ENCODE measurements at regions not wholly inside any gene's neighbourhood (a gene's known extent, or its start where the extent isn't known, plus 50 kb on each side); places are given as distances from the start of the nearest gene placed in this dataset.

DNA sequence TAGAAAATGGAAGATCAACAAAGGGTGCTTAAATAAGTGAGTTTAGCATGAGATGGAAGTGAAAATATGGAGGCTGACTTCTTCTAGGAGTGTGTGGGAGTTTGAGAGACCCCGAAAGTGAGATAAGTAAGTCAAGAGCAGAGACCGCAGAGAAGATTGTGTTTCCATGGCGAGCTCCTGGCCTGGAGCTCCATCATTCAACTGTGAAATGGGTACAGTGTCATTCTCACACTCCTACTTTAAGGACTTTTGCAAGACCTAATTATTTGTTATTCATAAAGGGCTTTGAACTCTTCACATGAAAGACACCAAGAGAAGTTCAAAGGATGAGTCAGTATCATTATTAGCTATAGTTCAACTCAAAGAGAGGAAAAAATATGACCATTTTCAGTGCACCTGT is 134.2 kb upstream of the PIK3C3 start:
- DNase-seq (ENCODE audit: extremely low spot score), result no peak
- no peak for TF ChIP-seq L3MBTL2 (conservative IDR thresholded peaks at IDR 0.05)
- TF ChIP-seq LEF1 (IDR thresholded peaks at IDR 0.05; ENCODE audit: borderline replicate concordance), result no peak
- no peak for TF ChIP-seq FOXM1 (IDR thresholded peaks at IDR 0.05; ENCODE audit: borderline replicate concordance)
- no peak for TF ChIP-seq ELF4 (IDR thresholded peaks at IDR 0.05)
- TF ChIP-seq FOXK2 (IDR thresholded peaks at IDR 0.05), result no peak
- no peak for TF ChIP-seq CTBP1 (IDR thresholded peaks at IDR 0.05; ENCODE audit: borderline replicate concordance)
- no peak for TF ChIP-seq FOXA1 (IDR thresholded peaks at IDR 0.05)
- TF ChIP-seq, protein P1, sequence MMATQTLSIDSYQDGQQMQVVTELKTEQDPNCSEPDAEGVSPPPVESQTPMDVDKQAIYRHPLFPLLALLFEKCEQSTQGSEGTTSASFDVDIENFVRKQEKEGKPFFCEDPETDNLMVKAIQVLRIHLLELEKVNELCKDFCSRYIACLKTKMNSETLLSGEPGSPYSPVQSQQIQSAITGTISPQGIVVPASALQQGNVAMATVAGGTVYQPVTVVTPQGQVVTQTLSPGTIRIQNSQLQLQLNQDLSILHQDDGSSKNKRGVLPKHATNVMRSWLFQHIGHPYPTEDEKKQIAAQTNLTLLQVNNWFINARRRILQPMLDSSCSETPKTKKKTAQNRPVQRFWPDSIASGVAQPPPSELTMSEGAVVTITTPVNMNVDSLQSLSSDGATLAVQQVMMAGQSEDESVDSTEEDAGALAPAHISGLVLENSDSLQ (IDR thresholded peaks at IDR 0.05), result no peak
- no peak for TF ChIP-seq HDGF (IDR thresholded peaks at IDR 0.05; ENCODE audit: borderline replicate concordance)
- TF ChIP-seq SP1 (IDR thresholded peaks at IDR 0.05), result no peak
- ChIA-PET CTCF (interaction anchor here (0.6 kb wide), 1 partner anchor 44 kb away, joined by 3 read pairs; no protein-coding TSS in a partner anchor), POLR2A (no interaction called here)

DNA sequence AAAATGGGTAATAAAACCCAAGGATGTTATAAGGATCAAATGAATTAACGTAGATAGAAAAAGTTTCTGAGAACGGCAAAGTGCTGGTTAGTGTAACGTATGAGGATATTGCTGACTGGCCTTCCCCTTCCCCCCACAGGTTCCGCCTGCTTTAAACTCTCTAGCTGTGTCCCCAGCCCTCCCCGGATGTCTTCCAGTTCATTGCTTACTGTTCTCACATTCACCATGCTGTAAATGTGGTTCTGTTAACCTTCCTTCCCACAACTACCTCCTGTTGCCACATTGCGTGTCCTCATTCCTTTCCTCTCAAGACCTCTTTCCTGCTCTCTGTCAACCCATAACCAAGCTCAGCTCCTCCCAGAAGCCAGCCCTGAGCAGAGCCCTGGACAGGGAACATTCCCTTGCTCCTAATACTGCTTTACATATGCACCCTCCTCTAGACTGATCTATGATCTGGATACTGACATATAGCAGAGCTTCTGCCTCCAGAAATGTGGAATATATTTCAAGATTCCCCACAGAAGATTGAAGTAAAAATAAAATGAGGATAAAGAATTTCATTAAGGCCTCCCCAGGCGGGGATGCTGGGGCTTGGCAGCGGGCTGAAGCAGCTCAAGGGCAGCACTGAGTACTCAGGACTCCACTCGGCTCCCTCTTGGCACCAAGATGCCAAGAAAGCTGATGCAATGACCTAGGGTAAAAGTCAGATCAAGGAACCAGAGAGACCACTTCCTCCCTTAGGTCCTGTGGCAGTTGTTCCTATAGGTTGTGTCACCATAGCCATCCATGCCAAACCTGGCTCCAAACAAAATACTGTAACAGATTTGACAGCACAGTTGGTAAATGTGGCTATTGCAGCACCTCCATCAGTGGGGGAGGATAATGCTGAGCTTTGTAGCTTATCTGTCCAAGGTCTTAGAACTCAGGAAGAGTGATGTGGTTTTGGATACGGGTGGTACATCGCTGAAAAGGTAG is 136.4 kb upstream of the PIK3C3 start:
- POLR2A ChIA-PET, result no interaction called here
- no peak for DNase-seq (ENCODE audit: extremely low spot score)
- TF ChIP-seq L3MBTL2 (conservative IDR thresholded peaks at IDR 0.05) (no peak), NFRKB (IDR thresholded peaks at IDR 0.05) (no peak), LEF1 (IDR thresholded peaks at IDR 0.05; ENCODE audit: borderline replicate concordance) (no peak), FOXA1 (IDR thresholded peaks at IDR 0.05) (no peak), SP1 (IDR thresholded peaks at IDR 0.05) (no peak), ARNT (IDR thresholded peaks at IDR 0.05) (no peak), ZNF384 (IDR thresholded peaks at IDR 0.05) (no peak), FOXM1 (IDR thresholded peaks at IDR 0.05; ENCODE audit: borderline replicate concordance) (no peak), CTBP1 (IDR thresholded peaks at IDR 0.05; ENCODE audit: borderline replicate concordance) (no peak), SUZ12 (IDR thresholded peaks at IDR 0.05) (no peak), FOXK2 (IDR thresholded peaks at IDR 0.05) (no peak), HDGF (IDR thresholded peaks at IDR 0.05; ENCODE audit: borderline replicate concordance) (no peak)
- CTCF ChIA-PET, result interaction anchor here (0.6 kb wide), 1 partner anchor 836 kb away, joined by 6 read pairs; no protein-coding TSS in a partner anchor

DNA sequence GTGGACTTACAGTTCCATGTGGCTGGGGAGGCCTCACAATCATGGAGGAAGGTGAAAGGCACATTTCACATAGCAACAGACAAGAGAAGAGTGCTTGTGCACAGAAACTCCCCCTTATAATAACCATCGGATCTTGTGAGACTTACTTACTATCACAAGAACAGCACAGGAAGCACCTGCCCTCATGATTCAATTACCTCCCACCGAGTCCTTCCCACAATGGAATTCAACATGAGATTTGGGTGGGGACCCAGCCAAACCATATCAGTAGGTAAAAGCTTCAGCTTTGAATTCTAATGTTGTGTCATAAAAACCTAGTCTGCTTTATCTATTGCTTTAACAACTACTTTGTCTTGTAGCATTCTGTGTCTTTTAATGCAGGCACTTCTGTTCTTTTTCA is 140.4 kb upstream of the PIK3C3 start:
- CTCF ChIA-PET, result no interaction called here
- POLR2A ChIA-PET, result no interaction called here
- no peak for DNase-seq (ENCODE audit: extremely low spot score)
- TF ChIP-seq BHLHE40 (IDR thresholded peaks at IDR 0.05; ENCODE audit: borderline replicate concordance) (no peak), LEF1 (IDR thresholded peaks at IDR 0.05; ENCODE audit: borderline replicate concordance) (no peak), ELF4 (IDR thresholded peaks at IDR 0.05) (no peak), FOXM1 (IDR thresholded peaks at IDR 0.05; ENCODE audit: borderline replicate concordance) (no peak), ZNF384 (IDR thresholded peaks at IDR 0.05) (no peak), FOXA1 (IDR thresholded peaks at IDR 0.05) (no peak), ARNT (IDR thresholded peaks at IDR 0.05) (no peak), NFRKB (IDR thresholded peaks at IDR 0.05) (no peak), FOXK2 (IDR thresholded peaks at IDR 0.05) (no peak), CTBP1 (IDR thresholded peaks at IDR 0.05; ENCODE audit: borderline replicate concordance) (no peak), TARDBP (IDR thresholded peaks at IDR 0.05) (no peak), SP1 (IDR thresholded peaks at IDR 0.05) (no peak), L3MBTL2 (conservative IDR thresholded peaks at IDR 0.05) (no peak), HDGF (IDR thresholded peaks at IDR 0.05; ENCODE audit: borderline replicate concordance) (no peak), SUZ12 (IDR thresholded peaks at IDR 0.05) (no peak)
- TF ChIP-seq, protein P1 (IDR thresholded peaks at IDR 0.05), result no peak

DNA sequence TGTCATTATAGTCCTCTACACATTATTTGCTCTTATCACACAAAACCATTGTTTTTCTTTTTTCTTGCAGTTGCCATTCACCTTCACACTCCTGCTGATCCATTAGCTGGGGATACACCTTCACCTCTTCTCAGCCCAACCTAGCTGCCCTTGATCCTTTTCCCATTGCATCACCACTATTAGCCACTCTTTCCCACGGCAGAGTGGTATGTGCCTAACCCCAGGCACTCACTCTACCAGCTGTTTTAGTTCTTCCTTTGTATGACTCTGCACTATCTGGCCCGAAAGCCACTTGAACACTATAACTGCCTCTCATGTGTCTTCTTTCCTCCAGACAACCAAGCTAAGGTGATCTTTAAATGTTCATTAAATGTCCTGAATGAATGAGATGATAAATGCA is 145.4 kb upstream of the PIK3C3 start:
- POLR2A ChIA-PET, result no interaction called here
- DNase-seq (ENCODE audit: extremely low spot score), result no peak
- CTCF ChIA-PET, result no interaction called here
- TF ChIP-seq SP1 (IDR thresholded peaks at IDR 0.05) (no peak), BHLHE40 (IDR thresholded peaks at IDR 0.05; ENCODE audit: borderline replicate concordance) (no peak), FOXK2 (IDR thresholded peaks at IDR 0.05) (no peak), FOXA1 (IDR thresholded peaks at IDR 0.05) (no peak), TARDBP (IDR thresholded peaks at IDR 0.05) (no peak), ELF4 (IDR thresholded peaks at IDR 0.05) (no peak), NFRKB (IDR thresholded peaks at IDR 0.05) (no peak), CTBP1 (IDR thresholded peaks at IDR 0.05; ENCODE audit: borderline replicate concordance) (no peak)

DNA sequence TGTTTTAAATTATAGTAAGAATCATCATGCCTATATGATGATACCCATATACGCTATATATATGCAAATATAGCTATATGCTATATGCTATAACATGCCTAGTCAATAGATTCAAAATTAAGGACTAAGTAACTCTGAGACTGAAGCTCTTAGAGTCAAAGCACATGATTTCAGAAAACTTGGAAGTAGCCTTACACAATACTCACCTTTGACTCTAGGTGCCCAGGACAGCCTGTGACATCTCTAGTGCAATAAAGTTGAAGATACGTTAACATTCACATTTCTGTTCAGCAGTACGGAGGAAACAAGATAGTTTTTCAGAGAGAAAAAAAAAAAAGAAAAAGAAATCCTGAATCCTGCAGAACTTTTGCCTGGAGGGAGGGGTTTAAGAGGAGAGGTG is 149.7 kb upstream of the PIK3C3 start:
- no peak for DNase-seq (ENCODE audit: extremely low spot score)
- no peak for TF ChIP-seq SP1 (IDR thresholded peaks at IDR 0.05)
- no peak for TF ChIP-seq LEF1 (IDR thresholded peaks at IDR 0.05; ENCODE audit: borderline replicate concordance)
- TF ChIP-seq CTBP1 (IDR thresholded peaks at IDR 0.05; ENCODE audit: borderline replicate concordance), result no peak
- TF ChIP-seq NFRKB (IDR thresholded peaks at IDR 0.05), result no peak
- TF ChIP-seq BHLHE40 (IDR thresholded peaks at IDR 0.05; ENCODE audit: borderline replicate concordance), result no peak
- TF ChIP-seq, protein P1 (IDR thresholded peaks at IDR 0.05), result no peak
- no peak for TF ChIP-seq FOXK2 (IDR thresholded peaks at IDR 0.05)
- no peak for TF ChIP-seq ZNF384 (IDR thresholded peaks at IDR 0.05)
- no peak for TF ChIP-seq HDGF (IDR thresholded peaks at IDR 0.05; ENCODE audit: borderline replicate concordance)
- POLR2A ChIA-PET, result no interaction called here
- CTCF ChIA-PET, result no interaction called here

DNA sequence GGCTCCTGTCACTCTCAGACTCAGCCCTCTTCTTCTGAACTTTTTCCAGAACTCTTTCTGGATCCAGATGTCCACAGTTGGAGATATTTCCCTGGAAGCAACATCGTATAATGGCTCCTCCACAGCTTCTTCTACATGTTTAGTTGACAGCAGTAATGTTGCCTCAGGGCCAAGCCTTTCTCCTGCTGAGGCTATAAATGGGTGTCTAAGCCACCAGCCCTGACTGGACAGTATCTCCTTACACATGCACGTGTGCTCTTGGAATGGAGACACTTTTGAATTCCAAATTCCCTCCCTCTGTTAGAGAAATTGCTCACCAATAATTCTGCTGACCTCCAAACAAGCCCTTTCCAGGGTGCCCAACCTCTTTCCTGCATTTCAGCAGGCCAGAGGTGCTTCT is 156.2 kb upstream of the PIK3C3 start:
- POLR2A ChIA-PET, result no interaction called here

More for the DNA sequence above, 156.2 kb upstream of the PIK3C3 start:
- DNase-seq (ENCODE audit: extremely low spot score), result no peak
- TF ChIP-seq TARDBP (IDR thresholded peaks at IDR 0.05) (no peak), SP1 (IDR thresholded peaks at IDR 0.05) (no peak), FOXM1 (IDR thresholded peaks at IDR 0.05; ENCODE audit: borderline replicate concordance) (no peak), ELF4 (IDR thresholded peaks at IDR 0.05) (no peak), FOXK2 (IDR thresholded peaks at IDR 0.05) (no peak), CTBP1 (IDR thresholded peaks at IDR 0.05; ENCODE audit: borderline replicate concordance) (no peak), NFRKB (IDR thresholded peaks at IDR 0.05) (no peak), ARNT (IDR thresholded peaks at IDR 0.05) (no peak), HDGF (IDR thresholded peaks at IDR 0.05; ENCODE audit: borderline replicate concordance) (no peak), SUZ12 (IDR thresholded peaks at IDR 0.05) (no peak), L3MBTL2 (conservative IDR thresholded peaks at IDR 0.05) (no peak), LEF1 (IDR thresholded peaks at IDR 0.05; ENCODE audit: borderline replicate concordance) (no peak)
- TF ChIP-seq, protein P1 (IDR thresholded peaks at IDR 0.05), result no peak
- CTCF ChIA-PET, result no interaction called here

All from HEK293T (cell line).